ENCODE measurements at regions not wholly inside any gene's neighbourhood (a gene's known extent, or its start where the extent isn't known, plus 50 kb on each side); places are given as distances from the start of the nearest gene placed in this dataset.
"Not testable (repeated sequence)": the region's sequence is repeated elsewhere in the genome, so short reads cannot be mapped to it uniquely, and the experiment has no call there.

GRCh38 chr10:70967591-70968587, 79.5 kb upstream of the PCBD1 start:
- DNase-seq: peak; percentile 10

DNA sequence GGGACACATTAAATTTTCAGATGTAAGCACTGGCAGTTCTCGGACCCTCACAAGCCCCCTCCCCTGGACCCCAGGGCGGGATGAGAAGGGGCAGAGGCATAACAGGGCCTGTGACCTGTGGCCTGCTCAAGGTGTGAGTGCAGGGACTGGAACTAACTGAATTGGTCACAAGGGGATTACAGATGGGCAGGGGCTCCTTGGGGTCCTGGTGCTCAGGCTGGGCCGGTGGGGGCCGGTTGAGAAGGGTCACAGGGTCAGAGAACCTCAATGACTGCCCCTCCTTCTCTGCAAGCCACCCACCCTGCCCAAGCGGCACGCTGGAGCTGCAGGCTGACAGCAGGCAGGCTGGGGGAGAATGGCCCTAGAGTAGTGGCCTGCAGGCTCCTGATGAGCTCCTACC, 80.8 kb upstream of the PCBD1 start:
- no peak for DNase-seq

DNA sequence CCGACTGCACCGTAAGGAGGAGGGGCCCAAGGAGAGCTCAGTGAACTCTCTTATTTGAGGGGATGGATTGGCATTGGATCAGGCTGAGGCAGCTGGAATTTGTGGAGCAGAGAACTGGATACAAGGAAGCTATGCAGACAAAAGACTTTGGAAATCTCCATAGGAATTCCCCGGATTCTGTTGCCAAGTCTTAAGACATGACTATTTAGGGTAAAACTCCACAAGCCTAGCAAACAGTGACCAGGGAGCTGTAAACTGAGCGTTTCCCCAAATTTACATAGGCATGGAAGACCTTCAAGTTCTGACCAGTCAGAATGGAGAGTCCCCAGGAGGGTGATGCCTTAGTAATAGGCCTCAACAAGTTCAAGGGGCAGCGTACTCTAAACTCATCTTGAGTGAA, 82.5 kb upstream of the PCBD1 start:
- DNase-seq: no peak

- DNase-seq: no peak
Measured at GRCh38 chr10:70973275-70973674, 84.9 kb upstream of the PCBD1 start.

DNA sequence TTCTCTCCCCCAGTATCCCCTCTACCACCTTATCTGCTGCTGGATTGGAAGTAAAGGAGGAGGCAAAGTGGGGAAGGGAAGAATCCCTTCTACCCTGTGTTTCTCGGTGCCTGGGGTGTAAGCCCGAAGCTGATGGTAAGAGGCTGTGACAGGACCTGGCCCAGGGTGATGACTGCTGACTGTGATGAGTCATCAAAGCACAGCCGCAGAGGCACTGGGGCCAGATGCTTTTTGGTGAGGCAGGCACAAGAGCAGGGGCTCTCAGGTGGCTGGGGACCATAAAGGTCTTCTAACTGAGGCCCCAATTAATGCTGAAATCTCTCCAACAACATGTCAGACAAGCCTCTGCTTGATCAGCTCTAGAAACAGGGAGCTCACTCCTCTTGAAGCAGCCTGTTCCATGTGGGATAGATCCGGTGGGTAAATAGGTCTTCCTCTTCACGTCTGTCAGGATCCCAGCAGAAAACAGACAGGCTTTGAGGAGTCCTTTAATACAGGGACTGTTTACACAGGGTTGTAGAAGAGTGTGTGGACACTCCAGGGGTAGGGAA, 86.1 kb upstream of the PCBD1 start:
- DNase-seq: peak; percentile 12

DNA sequence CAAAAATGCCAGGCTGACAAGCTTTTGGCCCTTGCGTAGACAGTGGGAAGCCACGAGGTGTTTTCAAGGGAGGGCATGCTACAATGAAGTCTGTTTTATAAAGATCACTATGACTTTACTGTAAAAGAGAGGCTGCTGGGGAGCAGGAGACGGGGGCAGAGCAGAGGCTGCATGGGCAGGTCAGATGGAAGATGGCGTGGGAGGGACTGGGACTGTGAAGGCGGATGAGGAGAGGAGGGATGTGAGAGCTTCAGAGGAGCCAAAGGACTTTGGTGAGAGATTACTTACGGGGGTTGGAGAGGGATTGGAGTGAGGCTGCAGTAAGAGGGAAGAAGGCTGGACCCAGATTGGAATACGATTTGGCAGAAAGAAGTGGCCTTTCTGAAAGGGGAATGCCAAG, 86.6 kb upstream of the PCBD1 start:
- DNase-seq: no peak

GRCh38 chr10:70976063-70976695, 87.8 kb upstream of the PCBD1 start:
- DNase-seq: no peak

- DNase-seq: no peak
Measured at GRCh38 chr10:70977625-70978024, 89.3 kb upstream of the PCBD1 start.

GRCh38 chr10:70978181-70978580, 89.8 kb upstream of the PCBD1 start:
- no peak for DNase-seq

DNA sequence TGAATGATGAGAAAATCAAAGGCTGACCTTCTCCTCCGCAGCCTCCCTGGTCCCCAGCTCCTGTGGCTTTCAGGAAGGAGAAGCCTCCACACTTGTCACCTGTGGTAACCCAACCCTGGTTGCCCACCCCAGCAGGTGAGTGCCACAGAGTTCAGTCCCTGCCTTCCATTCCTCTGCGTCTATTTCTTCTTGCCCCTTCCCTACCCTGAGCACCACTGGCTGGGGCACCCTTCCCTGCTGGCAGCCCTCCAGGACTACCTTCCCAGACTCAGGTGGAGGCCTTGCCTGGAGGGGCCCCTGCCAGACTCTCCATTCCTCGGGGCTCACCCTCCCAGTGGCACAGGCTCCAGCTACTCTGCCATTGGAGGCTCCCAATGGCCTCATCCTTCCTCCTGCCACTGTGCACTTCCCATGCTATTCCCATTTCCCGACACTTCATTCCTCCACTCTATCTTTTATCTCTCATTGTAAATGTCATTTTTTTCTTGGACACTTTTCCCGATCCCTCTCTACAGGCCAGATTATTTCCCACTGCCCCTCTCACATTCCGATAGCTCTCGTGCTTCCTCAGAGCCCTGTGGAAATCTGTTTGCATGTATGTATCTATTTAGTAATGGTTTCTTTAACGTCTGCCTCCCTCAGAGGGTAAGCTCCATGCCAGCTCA, 90.6 kb upstream of the PCBD1 start:
- DNase-seq: no peak

- no peak for DNase-seq
Measured at GRCh38 chr10:70980687-70981086, 92.3 kb upstream of the PCBD1 start.

DNA sequence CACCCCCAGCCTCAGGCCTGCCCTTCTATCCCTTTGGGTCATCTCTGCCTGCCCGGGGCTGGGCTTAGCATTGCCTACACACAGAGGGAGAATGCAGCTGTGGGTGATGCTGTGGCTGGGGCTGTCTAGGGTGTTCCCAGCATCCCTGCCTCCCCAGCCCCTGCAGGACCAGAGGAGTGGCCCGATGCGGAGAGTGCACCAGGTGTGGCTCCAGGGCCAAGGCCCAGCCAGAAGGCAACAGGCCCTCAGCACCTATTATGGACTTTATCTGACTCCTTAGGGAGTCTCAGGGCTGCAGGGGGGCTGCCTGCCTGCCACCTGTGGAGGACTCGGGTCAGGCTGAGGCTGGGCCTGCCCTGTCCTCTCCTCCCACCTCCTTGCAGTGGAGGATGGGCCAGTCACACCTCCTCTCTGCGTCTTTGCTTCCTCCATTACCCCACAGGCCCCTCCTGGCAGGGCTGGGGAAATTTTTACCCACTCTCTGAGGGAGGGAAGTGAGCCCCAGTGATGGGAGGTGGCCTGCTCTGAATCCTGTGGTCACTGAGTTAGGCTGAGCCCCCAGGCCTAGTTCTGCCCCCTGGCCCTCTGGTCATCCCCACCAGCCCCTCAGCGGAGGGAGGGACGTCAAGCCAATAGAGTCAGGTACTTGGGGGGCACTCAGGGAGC, 92.9 kb upstream of the PCBD1 start:
- no peak for DNase-seq

DNA sequence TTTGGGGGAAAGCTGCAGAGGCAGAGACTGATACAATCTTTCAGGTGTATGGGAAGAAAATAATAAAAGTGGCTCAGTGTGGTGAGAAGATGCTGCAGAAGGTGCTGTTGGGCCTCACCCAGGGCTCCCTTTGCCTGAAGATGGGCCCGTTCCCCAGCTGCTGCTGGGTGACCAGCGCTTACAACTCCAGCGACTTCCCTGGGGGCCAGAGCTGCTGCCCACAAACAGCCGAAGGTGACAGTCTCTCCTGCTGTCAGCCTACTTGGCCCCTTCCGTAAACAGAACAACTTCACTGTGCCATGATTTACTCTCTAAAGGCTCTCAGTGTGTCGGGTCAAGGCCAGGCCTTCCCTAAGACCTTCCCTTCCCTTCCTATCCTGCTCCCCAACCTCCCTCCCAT, 93.6 kb upstream of the PCBD1 start:
- DNase-seq: no peak

DNA sequence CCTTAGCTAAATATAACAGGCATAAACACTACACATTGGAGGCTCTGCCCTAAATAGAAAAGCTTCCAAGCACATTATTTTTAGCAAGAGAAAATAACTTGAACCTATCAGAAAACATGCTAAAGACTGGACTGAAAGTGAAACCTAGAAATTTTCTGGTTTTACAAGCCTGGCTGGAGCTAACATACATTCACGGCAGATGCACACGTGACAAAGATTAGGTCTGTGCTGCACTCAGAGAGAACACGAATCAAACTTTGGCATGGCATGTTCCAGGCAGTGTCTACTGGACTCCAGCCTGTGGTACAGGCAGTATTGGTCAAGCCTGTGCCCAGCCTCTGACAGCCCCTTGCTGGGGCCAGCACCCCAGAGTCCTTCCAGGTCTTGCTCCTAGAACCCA, 94.1 kb upstream of the PCBD1 start:
- peak; percentile 5 for DNase-seq

DNA sequence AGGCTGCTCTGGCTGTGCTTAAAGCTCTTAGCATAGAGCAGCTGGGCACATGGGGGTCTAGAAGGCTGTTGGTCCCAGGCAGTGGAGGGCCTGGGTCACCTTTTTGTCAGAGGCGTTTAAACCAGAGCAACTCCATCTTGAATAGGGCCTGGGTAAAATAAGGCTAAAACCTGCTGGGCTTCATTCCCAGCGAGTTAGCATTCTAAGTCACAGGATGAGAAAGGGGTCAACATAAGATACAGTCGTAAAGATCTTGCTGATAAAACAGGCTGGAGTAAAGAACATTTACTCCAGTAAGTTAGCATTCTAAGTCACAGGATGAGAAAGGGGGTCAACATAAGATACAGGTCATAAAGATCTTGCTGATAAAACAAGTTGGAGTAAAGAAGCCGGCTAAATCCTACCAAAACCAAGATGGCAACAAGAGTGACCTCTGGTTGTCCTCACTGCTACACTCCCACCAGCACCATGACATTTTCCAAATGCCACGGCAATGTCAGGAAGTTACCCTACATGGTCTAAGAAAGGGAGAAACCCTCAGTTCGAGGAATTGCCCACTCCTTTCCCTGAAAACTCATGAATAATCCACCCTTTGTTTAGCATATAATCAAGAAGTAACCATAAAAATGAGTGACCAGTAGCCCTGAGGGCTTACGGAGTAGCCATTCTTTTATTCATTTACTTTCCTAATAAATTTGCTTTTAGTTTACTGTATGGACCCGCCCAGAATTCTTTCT, 96.8 kb upstream of the PCBD1 start:
- no peak for DNase-seq

DNA sequence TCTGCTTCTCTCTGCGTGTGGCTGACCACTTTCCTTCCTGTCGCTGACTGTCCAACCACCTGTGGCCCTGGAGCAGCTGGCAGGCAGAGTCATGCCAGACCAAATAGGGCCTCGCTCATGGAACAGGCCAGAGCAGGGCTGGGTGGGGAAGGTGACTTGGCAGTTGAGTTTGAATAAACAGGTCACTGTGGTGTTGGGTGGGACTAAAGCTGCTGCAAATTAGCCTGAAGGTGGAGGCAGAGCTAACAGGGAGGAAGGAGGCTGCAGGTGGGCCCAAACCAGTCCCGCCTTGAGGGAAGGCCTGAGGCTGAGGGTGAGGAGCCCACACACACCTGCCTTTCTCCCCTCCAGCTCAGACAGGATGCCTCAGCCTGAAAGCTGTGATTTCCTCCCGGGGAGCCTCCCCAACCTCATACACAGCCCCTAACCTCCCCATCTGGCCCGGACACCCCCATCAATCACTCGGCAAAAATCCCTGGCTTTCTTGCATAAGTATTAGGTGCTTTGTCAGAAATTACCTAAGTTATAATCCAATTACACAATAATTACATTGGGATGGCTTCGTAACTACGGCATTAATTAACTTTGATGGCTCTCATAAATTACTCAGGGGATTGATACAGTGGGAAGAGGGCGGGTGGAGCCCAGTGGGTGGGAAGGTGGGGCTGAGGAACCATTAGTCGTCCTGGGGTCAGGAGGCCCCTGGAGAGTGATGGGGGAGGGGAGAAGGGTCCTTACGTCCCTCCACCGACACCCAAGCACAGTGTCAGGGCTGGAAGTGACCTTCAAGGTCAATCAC, 97.7 kb upstream of the PCBD1 start:
- DNase-seq: peak; percentile 14

DNA sequence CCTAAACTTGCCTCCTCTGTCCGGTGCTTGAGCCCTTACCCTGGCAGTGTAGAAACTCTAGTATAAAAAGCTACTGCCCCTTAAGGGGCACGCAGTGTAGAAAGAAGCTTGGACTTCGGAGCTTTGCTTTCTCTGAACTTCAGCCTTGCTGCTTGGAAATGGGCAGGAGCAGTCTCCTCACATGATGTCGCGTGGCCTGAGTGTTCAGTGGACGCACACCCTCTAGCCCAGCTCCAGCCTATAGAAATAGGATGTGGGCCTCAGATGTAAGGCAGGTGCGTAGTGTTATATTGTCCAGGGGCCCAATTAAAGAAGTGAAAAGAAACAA, 98.2 kb upstream of the PCBD1 start:
- no peak for DNase-seq

DNA sequence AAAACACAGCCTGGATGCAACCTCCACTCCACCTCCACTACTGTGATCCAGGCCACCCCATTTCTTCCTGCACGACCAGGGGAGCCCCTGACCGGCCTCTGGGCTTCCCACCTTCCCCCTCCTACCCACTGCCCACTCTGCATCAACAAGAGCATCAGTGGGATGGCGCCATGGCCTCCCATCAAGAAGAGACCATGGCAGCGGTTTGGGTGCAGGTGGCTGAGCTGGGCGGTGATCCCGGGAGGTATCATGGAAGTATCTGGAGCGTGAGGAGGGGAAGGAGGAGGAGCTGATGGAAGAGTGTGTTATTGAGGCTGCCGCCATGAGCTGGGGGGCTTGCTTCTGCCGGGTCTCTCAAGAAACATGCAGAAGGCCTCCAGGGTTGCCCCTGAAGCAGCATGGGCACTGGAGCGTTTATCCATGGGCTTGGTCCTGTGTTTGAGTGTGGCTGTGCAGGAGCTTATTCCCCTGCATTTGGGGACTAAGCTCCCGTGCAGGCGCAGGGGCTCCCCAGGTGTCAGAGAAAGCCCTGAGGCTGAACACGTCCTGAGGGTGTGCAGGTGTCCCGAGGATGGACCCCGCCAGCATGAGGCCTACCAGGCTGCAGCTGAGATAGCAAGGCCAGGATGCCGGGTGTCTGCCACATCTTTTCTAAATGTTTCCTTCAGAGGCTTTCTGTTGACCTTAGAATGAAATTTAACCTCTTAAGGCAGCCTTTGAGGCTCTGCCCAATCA, 99.2 kb upstream of the PCBD1 start:
- DNase-seq: no peak

DNA sequence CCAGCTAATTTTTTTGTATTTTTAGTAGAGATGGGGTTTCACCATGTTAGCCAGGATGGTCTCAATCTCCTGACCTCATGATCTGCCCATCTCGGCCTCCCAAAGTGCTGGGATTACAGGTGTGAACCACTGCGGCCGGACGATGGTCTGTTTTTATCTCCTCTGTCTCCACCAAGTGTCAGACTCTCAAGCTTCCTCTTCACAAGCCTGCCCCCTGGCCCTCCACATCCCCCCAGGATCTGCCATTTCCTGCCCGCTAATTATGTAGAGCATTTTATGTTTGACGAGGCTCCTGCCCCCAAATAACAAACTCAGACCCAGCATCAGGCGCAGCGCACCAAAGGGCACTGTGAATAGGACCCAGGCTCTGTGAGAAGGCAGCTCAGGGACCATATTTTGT, 101.8 kb upstream of the PCBD1 start:
- DNase-seq: not testable (repeated sequence)

DNA sequence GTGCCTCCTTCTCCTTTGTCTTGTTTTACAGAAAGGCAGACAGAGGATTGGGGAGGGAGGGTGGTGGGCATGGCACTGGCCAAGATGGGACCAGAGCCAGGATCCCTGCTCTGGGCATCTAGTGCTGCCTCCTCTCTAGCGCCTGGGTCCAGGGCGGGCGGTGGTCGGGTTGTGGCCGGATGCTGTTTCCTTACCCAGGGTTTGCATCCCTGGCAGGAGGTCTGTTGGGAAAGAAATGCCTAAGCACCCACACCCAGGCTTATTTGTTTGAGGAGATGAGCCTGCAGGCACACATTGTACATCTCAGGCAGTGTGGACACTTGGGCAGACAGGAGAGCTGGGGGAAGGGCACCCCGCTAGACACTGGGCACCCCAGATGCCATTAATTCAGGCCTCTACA, 102.3 kb upstream of the PCBD1 start:
- DNase-seq: no peak

Data from activated CD4-positive, alpha-beta T cell treated with anti-CD3 and anti-CD28 coated beads, Interleukin-2, amount 50 U/mL, for 16 hours (primary cell).